Liver (tissue), 8 donors: ENCODE measurements at regions not wholly inside any gene's neighbourhood (a gene's known extent, or its start where the extent isn't known, plus 50 kb on each side); places are given as distances from the start of the nearest gene placed in this dataset.
"Not testable (repeated sequence)": the region's sequence is repeated elsewhere in the genome, so short reads cannot be mapped to it uniquely, and the experiment has no call there.

Experiments used
- DNase-seq: peaks from one replicate; pipeline ENCODE4 v3.0.0-alpha.2; 2017; ENCODE audit warnings: low spot score
- H3K27ac ChIP-seq, 2 donors: one replicate each; pipeline ENCODE4 v1.7.0; 2013; ENCODE audit warnings: inconsistent platforms in 2 of 2, low read length in 2 of 2, control low read depth in 1 of 2, low read depth in 1 of 2, mild to moderate bottlenecking in 1 of 2
- H3K27me3 ChIP-seq, 4 donors: one replicate each; pipeline versions ENCODE4 v1.6.1 to v1.7.0; 2013; ENCODE audit warnings: low read length in 3 of 4, inconsistent platforms in 1 of 4, mild to moderate bottlenecking in 1 of 4, moderate library complexity in 1 of 4; ENCODE audit not compliant: control insufficient read depth in 4 of 4, insufficient read depth in 4 of 4
- H3K36me3 ChIP-seq, 4 donors: one replicate each; pipeline versions ENCODE4 v1.6.1 to v1.7.0; 2013; ENCODE audit warnings: low read length in 3 of 4, mild to moderate bottlenecking in 3 of 4, low read depth in 1 of 4, moderate library complexity in 1 of 4; ENCODE audit not compliant: control insufficient read depth in 4 of 4, insufficient read depth in 3 of 4
- H3K4me1 ChIP-seq, 4 donors: one replicate each; pipeline versions ENCODE4 v1.6.1 to v1.7.0; 2013; ENCODE audit warnings: low read length in 3 of 4, mild to moderate bottlenecking in 3 of 4, moderate library complexity in 1 of 4; ENCODE audit not compliant: control insufficient read depth in 4 of 4, insufficient read depth in 4 of 4
- H3K4me3 ChIP-seq, 3 donors: one replicate each; pipeline versions ENCODE4 v1.6.1 to v1.7.0; 2013; ENCODE audit warnings: low read length in 3 of 3, control low read depth in 1 of 3, low read depth in 1 of 3, mild to moderate bottlenecking in 1 of 3
- H3K9ac ChIP-seq, 2 donors: one replicate each; pipeline ENCODE4 v1.7.0; 2013; ENCODE audit warnings: low read length in 2 of 2, mild to moderate bottlenecking in 2 of 2, moderate library complexity in 2 of 2, control low read depth in 1 of 2, low read depth in 1 of 2
- H3K9me3 ChIP-seq, 4 donors: one replicate each; pipeline versions ENCODE4 v1.6.1 to v1.7.0; 2013; ENCODE audit warnings: low read length in 3 of 4; ENCODE audit not compliant: control insufficient read depth in 4 of 4
- CTCF ChIP-seq: fragments of 150-350 bp; IDR thresholded peaks from 2 replicates; pipeline ENCODE4 v1.5.1; 2017; ENCODE audit warnings: improper control_type of control experiment, low read depth, low read length; ENCODE audit not compliant: missing input control
- FOXA1 ChIP-seq: IDR thresholded peaks from 2 replicates; pipeline ENCODE4 v1.6.1; 2016; ENCODE audit warnings: antibody characterized with exemption
- JUND ChIP-seq, 2 donors: IDR thresholded peaks; 2 replicates each; pipeline ENCODE4 v1.6.1; 2016; ENCODE audit warnings: antibody characterized with exemption in 2 of 2
- MAX ChIP-seq: IDR thresholded peaks from 2 replicates; pipeline ENCODE4 v1.6.1; 2016; ENCODE audit warnings: antibody characterized with exemption
- TAF1 ChIP-seq: conservative IDR thresholded peaks from 2 replicates; pipeline ENCODE4 v1.6.1; 2016; ENCODE audit warnings: antibody characterized with exemption, mild to moderate bottlenecking
- WGBS: extraction: QIAGEN DNeasy Blood & Tissue Kit; methylation state at CpG from one replicate; pipeline ENCODE4 v1.1.7; 2013; 5-methylcytosine and 5-hydroxymethylcytosine counted together
- TF ChIP-seq, protein P1 (sequence below): IDR thresholded peaks from 2 replicates; pipeline ENCODE4 v1.6.1; 2016; ENCODE audit warnings: antibody characterized with exemption
- donor health status: healthy.
- donor health status: healthy.
- donor health status: healthy.
- donor health status: healthy.
- donor health status: healthy.

DNA sequence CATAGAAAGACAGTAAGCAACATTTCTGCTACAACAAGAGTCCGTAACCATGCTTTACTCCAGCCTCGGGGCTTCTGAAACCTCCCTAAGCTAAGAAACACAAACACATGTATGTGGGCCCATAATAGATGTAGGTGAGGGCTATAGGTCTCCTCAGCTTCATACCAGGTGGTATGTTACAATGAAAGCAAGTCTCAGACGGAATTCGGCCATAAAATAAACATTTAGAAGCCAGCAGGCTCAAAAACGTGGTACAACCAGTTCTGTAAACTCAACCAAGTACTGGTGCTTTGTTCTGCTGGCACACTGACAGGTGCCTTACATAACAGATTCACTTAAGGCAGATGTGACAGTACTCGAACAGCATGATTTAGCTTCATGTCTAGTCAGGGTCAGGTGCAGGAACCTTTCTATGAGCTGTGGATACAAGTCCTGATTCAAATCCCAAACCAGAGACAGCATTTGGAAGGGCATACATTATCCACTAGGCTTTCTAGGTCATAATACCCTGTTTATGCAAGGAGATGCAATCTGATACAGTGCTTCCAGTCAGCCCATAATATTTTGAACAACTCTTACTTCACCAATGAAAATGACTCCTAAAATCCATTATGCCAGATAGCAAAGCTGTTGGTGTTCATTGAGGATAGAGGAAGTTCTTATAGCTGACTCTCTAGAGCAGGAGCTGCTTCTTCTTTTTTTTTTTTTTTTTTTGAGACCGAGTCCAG, 113.8 kb upstream of the ENPP6 start (continued):
- TF ChIP-seq CTCF: no peak
- TF ChIP-seq MAX: peak; percentile 31
- no peak for TF ChIP-seq TAF1
- TF ChIP-seq JUND (IDR thresholded peaks at IDR 0.05): no peak

DNA sequence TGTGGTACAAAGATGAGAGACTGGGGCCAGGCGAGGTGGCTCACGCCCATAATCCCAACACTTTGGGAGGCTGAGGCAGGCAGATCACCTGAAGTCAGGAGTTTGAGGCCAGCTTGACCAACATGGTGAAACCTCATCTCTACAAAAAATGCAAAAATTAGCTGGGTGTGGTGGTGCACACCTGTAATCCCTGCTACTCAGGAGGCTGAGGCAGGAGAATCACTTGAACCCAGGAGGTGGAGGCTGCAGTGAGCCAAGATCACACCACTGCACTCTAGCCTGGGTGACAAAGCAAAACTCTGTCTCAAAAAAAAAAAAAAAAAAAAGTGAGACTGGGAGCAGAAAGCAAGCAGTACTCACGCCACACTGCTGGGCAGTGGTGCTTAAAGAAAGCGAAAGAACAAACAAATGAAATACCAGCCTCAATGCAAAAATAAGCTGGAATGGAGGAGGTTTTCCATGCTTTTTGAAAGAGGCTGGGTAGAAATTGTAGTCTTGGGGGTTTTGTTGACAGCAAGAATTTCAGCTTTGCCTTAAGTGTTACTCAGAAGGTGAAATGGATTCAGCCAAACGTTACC, 112.9 kb upstream of the ENPP6 start:
- H3K27me3 ChIP-seq, H3K27ac ChIP-seq, DNase-seq, H3K4me3 ChIP-seq, H3K9ac ChIP-seq, H3K36me3 ChIP-seq, H3K9me3 ChIP-seq: not testable (repeated sequence)
- H3K4me1 ChIP-seq: peaks cover 1 to 20% (median 9%) of the 10 kb centered on the region in 4 donors
- 87% methylated on average over 5 of the region's 5 CpGs for WGBS

- no peak overlapping the region for H3K9ac ChIP-seq
- H3K4me3 ChIP-seq: no peak overlapping the region
- DNase-seq: no peak
- H3K36me3 ChIP-seq: no peaks in the 10 kb centered on the region
- no peak overlapping the region for H3K27ac ChIP-seq
- H3K4me1 ChIP-seq: peaks cover 1 to 20% (median 9%) of the 10 kb centered on the region in 4 donors
- no peaks in the 10 kb centered on the region for H3K9me3 ChIP-seq
- whole genome bisulfite sequencing: 85% methylated on average over 14 of the region's 14 CpGs
- H3K27me3 ChIP-seq: no peaks in the 10 kb centered on the region
- TF ChIP-seq FOXA1: no peak
Observed at GRCh38 chr4:184329659-184330400, 112.2 kb upstream of the ENPP6 start.

DNA sequence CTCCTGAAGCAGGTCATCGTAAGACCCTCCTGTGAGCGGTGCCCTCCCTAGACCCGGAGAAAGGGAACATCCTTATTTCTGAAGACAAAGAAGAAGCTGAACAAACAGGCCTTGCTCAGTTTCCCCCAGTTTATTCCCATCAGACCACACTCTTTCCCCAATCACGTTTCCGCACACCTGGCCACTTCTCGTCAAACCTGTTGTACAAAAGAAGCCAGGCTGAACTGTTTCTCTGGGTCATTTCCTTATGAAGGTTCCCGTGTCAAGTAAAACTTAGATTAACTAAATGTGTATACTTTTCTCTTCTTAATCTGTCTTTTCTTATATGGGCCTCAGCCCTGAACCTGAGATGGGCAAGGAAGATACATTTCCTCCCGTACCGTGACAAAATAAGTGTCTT, 111.6 kb upstream of the ENPP6 start:
- Histone ChIP-seq H3K36me3 (no peaks in the 10 kb centered on the region), H3K27me3 (no peaks in the 10 kb centered on the region), H3K4me1 (peaks cover 1 to 20% (median 9%) of the 10 kb centered on the region in 4 donors), H3K9me3 (no peaks in the 10 kb centered on the region), H3K27ac (no peak overlapping the region), H3K9ac (no peak overlapping the region), H3K4me3 (no peak overlapping the region)
- 90% methylated on average over 9 of the region's 9 CpGs for WGBS
- TF ChIP-seq JUND (IDR thresholded peaks at IDR 0.05): no peak
- TF ChIP-seq, protein P1, sequence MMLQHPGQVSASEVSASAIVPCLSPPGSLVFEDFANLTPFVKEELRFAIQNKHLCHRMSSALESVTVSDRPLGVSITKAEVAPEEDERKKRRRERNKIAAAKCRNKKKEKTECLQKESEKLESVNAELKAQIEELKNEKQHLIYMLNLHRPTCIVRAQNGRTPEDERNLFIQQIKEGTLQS: no peak
- DNase-seq: no peak
